SH-SY5Y (cell line): ENCODE measurements at regions not wholly inside any gene's neighbourhood (a gene's known extent, or its start where the extent isn't known, plus 50 kb on each side); places are given as distances from the start of the nearest gene placed in this dataset.

ENCODE experiments used
- GATA2 ChIP-seq: IDR thresholded peaks from 2 replicates; pipeline ENCODE4 v1.6.1; 2011; ENCODE audit warnings: mild to moderate bottlenecking, low read depth, low read length
- GATA3 ChIP-seq: IDR thresholded peaks from 2 replicates; pipeline ENCODE4 v1.6.1; 2011; ENCODE audit warnings: low read depth, mild to moderate bottlenecking, low read length, moderate library complexity

DNA sequence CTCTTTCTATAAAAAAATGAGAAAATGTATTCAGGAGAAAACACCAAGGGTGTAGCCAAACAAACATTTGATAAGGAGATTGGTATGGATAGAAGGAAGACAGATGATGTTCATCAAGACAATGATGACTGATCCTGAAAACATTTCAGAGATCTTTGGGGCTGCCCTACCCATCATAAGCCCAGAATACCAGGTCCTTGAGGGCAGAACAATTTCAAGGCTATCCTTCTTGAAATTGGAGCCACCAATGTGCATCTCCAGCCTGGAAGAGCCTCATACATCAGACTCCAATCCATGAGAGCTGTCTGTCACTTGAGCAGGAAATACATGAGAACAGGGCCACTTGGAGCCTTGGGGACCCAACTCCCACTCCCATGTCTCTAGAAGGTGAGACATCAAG lies 89.5 kb upstream of the ANKRD28 start:
- no peak for TF ChIP-seq GATA2
- no peak for TF ChIP-seq GATA3
